Heart right ventricle (tissue), 16 donors: ENCODE measurements at regions not wholly inside any gene's neighbourhood (a gene's known extent, or its start where the extent isn't known, plus 50 kb on each side); places are given as distances from the start of the nearest gene placed in this dataset.

ENCODE experiments used
- ATAC-seq, 8 donors: fragments of 200-7000 bp; cut with Tn5 transposase; one replicate each; pipeline ENCODE4 v1.9.1; 2020; ENCODE audit warnings: mild to moderate bottlenecking in 8 of 8, moderate library complexity in 8 of 8, moderate number of reproducible peaks in 1 of 8
- DNase-seq, 2 donors: peaks; one replicate each; pipeline ENCODE4 v3.0.0-alpha.2; 2020
- H3K27ac ChIP-seq, 10 donors: fragments of 200-600 bp; sonication (generic) in 2 of 10; one replicate each; pipeline versions ENCODE4 v1.5.0 to v1.8.0; 2020 to 2022; ENCODE audit warnings: mild to moderate bottlenecking in 3 of 10
- H3K27me3 ChIP-seq, 7 donors: fragments of 200-600 bp; one replicate each; pipeline ENCODE4 v1.8.0; 2021 to 2022; ENCODE audit warnings: mild to moderate bottlenecking in 2 of 7
- H3K36me3 ChIP-seq, 9 donors: fragments of 200-600 bp; sonication (generic) in 1 of 9; one replicate each; pipeline versions ENCODE4 v1.5.0 to v1.8.0; 2020 to 2022; ENCODE audit warnings: mild to moderate bottlenecking in 2 of 9
- H3K4me1 ChIP-seq, 9 donors: fragments of 200-600 bp; sonication (generic) in 1 of 9; one replicate each; pipeline versions ENCODE4 v1.5.0 to v1.8.0; 2020 to 2022; ENCODE audit warnings: mild to moderate bottlenecking in 4 of 9
- H3K4me3 ChIP-seq, 10 donors: fragments of 200-600 bp; sonication (generic) in 2 of 10; one replicate each; pipeline versions ENCODE4 v1.5.0 to v1.8.0; 2020 to 2022; ENCODE audit warnings: mild to moderate bottlenecking in 7 of 10, moderate library complexity in 2 of 10
- H3K9me3 ChIP-seq, 11 donors: fragments of 200-600 bp in 10 of 11; sonication (generic) in 2 of 11; one replicate each; pipeline versions ENCODE4 v1.5.0 to v1.8.0; 2013 to 2022; ENCODE audit warnings: mild to moderate bottlenecking in 2 of 11, control low read depth in 1 of 11, moderate library complexity in 1 of 11
- WGBS, 2 donors: extraction: QIAGEN DNeasy Blood & Tissue Kit; methylation state at CpG; one replicate each; pipeline ENCODE4 v1.1.7; 2013; ENCODE audit warnings: inconsistent platforms in 1 of 2; 5-methylcytosine and 5-hydroxymethylcytosine counted together
- intact Hi-C, 10 donors: fragments of 100-400 bp; cut with DNase I; formaldehyde crosslinking; loops; one replicate each; pipeline versions ENCODE4 v1.11.1 to v1.14.2; 2022
- TF ChIP-seq, protein P1 (sequence below), 9 donors: fragments of 200-600 bp; sonication (generic) in 2 of 9; IDR thresholded peaks; one replicate each; pipeline versions ENCODE4 v1.5.0 to v1.8.0; 2021 to 2022; ENCODE audit warnings: antibody characterized with exemption in 9 of 9, mild to moderate bottlenecking in 5 of 9, moderate library complexity in 1 of 9
- donor health status: Arrhythmogenic right ventricular cardiomyopathy.
- donor health status: ischemic (EF 13 %, LVEDD 7.1; RV severe dilation, severe dysfunction).
- donor health status: healthy with polysubstance abuse.
- donor health status: DM: no; HTN: yes; CAD: no.
- donor health status: DM: no; HTN: no; CAD: no.
- donor health status: ischemic (EF 25% LVEDD 6.9; RV normal size, moderate dysfunction).
- donor health status: ischemic (EF 25% LVEDD 5.7; RV mildly dilated, moderate dysfunction).
- donor health status: healthy.
- donor health status: DM: yes; HTN: yes; CAD: no.
- donor health status: Ischemic cardiomyopathy.
- donor health status: ischemic (EF 35%, LVEDD 5.7; RV mildly dilated, moderate dysfunction).
- donor health status: nonischemic (EF 11% LVEDD 7.7; RV severe dilation, severe dysfunction).
- donor health status: DM: yes; HTN: yes; CAD: no.
- donor health status: PGD.
- donor health status: ischemic (EF 29% LVEDD 5.4; RV normal size, mild dysfunction).
- donor health status: nonischemic (EF 23%, LVEDD 6.1; RV moderate dilation, normal function).

DNA sequence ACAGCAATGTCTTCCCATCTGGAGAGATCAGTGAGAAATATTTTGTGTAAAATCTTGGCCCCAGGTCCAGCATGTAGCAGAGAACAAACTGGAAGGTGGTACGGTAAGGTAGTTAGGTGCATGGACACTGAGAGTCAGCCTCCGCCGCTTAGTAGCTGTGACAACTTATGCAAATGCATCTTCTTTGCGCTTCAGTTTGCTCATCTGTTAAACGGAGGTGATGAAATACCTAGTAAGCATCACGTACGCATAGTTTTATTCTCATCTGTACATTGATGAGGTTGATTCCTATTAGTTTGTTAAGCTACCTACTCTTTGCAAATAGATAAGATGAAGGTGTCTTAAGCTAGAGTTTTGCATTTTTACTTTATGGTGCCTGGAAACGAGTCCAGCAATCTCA is 80.0 kb upstream of the MSX1 start:
- Histone ChIP-seq H3K27ac (no peak overlapping the region), H3K4me3 (no peak overlapping the region), H3K36me3 (no peaks in the 10 kb centered on the region), H3K4me1 (peaks cover 0 to 9% (median 0%) of the 10 kb centered on the region in 9 donors), H3K27me3 (peaks cover 0 to 19% (median 1%) of the 10 kb centered on the region in 7 donors), H3K9me3 (no peaks in the 10 kb centered on the region)
- 83 to 88% methylated on average over 8 of the region's 8 CpGs for whole genome bisulfite sequencing, 2 donors
- TF ChIP-seq, protein P1, sequence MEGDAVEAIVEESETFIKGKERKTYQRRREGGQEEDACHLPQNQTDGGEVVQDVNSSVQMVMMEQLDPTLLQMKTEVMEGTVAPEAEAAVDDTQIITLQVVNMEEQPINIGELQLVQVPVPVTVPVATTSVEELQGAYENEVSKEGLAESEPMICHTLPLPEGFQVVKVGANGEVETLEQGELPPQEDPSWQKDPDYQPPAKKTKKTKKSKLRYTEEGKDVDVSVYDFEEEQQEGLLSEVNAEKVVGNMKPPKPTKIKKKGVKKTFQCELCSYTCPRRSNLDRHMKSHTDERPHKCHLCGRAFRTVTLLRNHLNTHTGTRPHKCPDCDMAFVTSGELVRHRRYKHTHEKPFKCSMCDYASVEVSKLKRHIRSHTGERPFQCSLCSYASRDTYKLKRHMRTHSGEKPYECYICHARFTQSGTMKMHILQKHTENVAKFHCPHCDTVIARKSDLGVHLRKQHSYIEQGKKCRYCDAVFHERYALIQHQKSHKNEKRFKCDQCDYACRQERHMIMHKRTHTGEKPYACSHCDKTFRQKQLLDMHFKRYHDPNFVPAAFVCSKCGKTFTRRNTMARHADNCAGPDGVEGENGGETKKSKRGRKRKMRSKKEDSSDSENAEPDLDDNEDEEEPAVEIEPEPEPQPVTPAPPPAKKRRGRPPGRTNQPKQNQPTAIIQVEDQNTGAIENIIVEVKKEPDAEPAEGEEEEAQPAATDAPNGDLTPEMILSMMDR (IDR thresholded peaks at IDR 0.05), result no peak
- DNase-seq (no peak), ATAC-seq (no peak)
- intact Hi-C loops, result no loop called here

DNA sequence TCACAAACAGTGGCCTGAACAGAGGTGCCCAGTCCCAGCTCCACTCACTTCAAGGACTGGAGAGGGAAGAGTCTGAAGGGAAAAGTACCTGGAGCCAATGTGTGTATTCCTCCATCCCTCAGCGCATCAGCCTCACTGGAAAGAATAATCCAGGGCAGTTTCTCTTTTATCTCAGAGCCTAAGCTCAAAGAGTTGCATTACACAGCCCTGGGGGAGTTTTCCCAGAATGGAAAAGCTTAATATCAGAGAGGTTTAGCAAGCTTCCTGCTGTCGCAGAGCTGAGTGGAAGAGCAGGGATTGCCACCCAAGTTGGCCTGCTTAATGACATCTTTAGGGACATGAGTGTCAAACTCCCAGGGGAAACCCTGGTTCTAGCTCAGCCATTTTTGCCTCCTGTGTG is 80.4 kb upstream of the MSX1 start:
- Histone ChIP-seq H3K9me3 (no peaks in the 10 kb centered on the region), H3K27me3 (peaks cover 0 to 19% (median 0%) of the 10 kb centered on the region in 7 donors), H3K4me3 (no peak overlapping the region), H3K36me3 (no peaks in the 10 kb centered on the region), H3K27ac (no peak overlapping the region), H3K4me1 (peaks cover 0 to 9% (median 0%) of the 10 kb centered on the region in 9 donors)
- DNase-seq, result no peak
- no peak for ATAC-seq
- intact Hi-C loops, result no loop called here
- TF ChIP-seq, protein P1 (IDR thresholded peaks at IDR 0.05), result no peak
- WGBS, 2 donors, result 74 to 75% methylated on average over 2 of the region's 2 CpGs

DNA sequence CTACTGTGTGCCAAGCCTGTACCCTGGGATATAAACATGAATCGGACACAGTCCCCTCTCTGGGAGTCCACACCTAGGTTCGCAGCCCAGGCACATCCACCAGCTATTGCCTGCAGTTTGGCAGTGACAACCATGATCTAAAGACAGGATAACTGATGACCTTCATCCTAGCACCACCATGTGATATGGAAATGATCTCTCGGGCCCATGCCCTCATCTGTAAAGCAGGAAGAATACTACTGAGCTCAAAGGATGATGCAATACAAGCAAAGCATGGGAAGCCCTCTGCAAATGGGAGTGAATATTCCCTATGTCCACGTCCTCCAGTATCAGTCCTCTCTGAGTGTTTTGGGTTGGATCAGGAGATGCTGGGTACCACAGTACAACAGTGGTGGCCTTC is 80.9 kb upstream of the MSX1 start:
- DNase-seq (no peak), ATAC-seq (no peak)
- Histone ChIP-seq H3K4me1 (peaks cover 0 to 9% (median 0%) of the 10 kb centered on the region in 9 donors), H3K27ac (no peak overlapping the region), H3K36me3 (no peaks in the 10 kb centered on the region), H3K9me3 (no peaks in the 10 kb centered on the region), H3K27me3 (peaks cover 0 to 16% (median 0%) of the 10 kb centered on the region in 7 donors), H3K4me3 (no peak overlapping the region)
- TF ChIP-seq, protein P1 (IDR thresholded peaks at IDR 0.05), result no peak
- intact Hi-C loops, result no loop called here
- WGBS, 2 donors, result 80 to 81% methylated on average over 4 of the region's 4 CpGs

DNA sequence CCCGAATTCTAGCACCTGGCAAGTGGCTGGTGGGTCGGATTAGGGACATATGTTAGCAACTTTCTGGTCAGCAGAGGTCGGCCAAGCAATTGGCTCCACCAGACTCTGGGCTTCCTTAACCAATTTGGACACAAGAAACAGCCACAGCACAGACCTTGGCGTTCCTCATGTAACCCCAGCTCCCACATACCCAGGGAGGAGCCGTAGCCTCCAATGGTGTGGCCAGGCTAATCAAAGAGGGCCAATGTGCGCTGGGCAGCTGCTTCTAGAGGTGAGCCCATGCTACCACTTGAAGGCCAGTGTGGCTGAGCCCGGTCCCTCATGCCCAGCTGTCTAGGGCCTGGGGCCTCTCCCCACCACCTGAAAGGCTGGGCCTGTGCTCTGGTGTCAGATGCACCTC is 82.5 kb upstream of the MSX1 start:
- Histone ChIP-seq H3K27ac (no peak overlapping the region), H3K4me3 (no peak overlapping the region), H3K36me3 (no peaks in the 10 kb centered on the region), H3K4me1 (peaks cover 0 to 9% (median 0%) of the 10 kb centered on the region in 9 donors), H3K27me3 (peaks cover 0 to 14% (median 0%) of the 10 kb centered on the region in 7 donors), H3K9me3 (no peaks in the 10 kb centered on the region)
- ATAC-seq (no peak), DNase-seq (no peak)
- intact Hi-C loops, result no loop called here
- WGBS, 2 donors, result 89 to 92% methylated on average over 7 of the region's 7 CpGs
- TF ChIP-seq, protein P1 (IDR thresholded peaks at IDR 0.05), result no peak
